ENCODE measurements at regions not wholly inside any gene's neighbourhood (a gene's known extent, or its start where the extent isn't known, plus 50 kb on each side); places are given as distances from the start of the nearest gene placed in this dataset.

DNA sequence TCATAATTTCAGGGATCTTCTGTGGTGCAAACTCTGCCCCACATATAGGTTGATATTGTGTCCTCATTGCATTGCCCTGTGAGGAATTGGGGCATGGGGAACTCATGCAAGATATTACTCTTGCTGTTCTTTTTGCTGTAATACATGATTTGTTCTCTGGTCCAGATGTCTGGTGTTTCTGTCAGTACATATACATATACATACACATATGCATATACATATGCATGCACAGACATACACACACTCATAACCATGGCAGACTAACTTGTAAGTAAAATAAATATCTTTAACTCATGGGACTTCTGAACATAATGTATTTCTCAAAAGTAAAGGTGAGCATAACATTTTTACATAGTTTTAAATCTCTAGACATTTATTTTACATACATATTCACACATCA, 438.3 kb downstream of the CD109 start:
- H3K4me3 ChIP-seq (ENCODE audit: low read depth, low read length) = no peak overlapping the region
- DNase-seq (ENCODE audit: low read depth) = no peak
- TF ChIP-seq, protein P1, sequence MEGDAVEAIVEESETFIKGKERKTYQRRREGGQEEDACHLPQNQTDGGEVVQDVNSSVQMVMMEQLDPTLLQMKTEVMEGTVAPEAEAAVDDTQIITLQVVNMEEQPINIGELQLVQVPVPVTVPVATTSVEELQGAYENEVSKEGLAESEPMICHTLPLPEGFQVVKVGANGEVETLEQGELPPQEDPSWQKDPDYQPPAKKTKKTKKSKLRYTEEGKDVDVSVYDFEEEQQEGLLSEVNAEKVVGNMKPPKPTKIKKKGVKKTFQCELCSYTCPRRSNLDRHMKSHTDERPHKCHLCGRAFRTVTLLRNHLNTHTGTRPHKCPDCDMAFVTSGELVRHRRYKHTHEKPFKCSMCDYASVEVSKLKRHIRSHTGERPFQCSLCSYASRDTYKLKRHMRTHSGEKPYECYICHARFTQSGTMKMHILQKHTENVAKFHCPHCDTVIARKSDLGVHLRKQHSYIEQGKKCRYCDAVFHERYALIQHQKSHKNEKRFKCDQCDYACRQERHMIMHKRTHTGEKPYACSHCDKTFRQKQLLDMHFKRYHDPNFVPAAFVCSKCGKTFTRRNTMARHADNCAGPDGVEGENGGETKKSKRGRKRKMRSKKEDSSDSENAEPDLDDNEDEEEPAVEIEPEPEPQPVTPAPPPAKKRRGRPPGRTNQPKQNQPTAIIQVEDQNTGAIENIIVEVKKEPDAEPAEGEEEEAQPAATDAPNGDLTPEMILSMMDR (IDR thresholded peaks at IDR 0.05; ENCODE audit: insufficient read depth, low read depth, low read length) = no peak

DNA sequence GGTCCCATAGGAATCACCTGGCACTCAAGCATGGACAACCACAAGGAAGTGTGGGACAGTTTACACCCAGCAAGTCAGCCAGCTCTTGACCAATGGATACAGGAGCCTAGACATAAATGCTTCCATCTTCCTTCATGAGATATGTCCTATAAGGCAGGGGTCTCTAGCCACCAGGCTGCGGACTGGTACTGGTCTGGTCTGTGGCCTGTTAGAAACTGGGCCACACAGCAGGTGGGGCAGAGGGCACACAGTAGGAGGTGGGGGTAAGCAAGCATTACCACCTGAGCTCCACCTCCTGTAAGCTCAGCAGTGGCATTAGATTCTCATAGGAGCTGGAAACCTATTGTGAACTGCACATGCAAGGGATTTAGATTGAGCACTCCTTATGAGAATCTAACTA, 437.1 kb downstream of the CD109 start:
- H3K4me3 ChIP-seq (ENCODE audit: low read depth, low read length) = no peak overlapping the region
- no peak for DNase-seq (ENCODE audit: low read depth)
- TF ChIP-seq, protein P1 (IDR thresholded peaks at IDR 0.05; ENCODE audit: insufficient read depth, low read depth, low read length) = no peak

DNA sequence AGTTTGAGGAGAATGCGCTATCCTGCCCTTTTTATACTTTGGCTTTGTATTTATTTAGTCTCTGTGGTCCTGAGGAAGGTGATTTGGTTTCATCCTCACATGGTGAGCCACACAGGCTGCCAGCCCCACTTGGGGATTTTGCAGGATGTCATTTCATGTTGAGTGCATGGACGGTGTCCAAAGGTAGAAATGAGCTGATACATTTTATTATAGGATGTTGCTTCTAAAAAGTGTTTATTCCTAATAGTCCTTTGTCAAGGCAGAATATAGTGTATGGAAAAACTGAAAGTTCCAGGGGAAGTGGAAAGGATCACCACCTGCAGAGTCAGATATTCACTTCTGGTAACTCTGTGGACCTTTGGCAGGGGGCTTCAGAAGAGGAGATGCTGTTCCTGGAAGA, 434.6 kb downstream of the CD109 start:
- no peak for DNase-seq (ENCODE audit: low read depth)
- TF ChIP-seq, protein P1 (IDR thresholded peaks at IDR 0.05; ENCODE audit: insufficient read depth, low read depth, low read length) = no peak
- H3K4me3 ChIP-seq (ENCODE audit: low read depth, low read length) = no peak overlapping the region

DNA sequence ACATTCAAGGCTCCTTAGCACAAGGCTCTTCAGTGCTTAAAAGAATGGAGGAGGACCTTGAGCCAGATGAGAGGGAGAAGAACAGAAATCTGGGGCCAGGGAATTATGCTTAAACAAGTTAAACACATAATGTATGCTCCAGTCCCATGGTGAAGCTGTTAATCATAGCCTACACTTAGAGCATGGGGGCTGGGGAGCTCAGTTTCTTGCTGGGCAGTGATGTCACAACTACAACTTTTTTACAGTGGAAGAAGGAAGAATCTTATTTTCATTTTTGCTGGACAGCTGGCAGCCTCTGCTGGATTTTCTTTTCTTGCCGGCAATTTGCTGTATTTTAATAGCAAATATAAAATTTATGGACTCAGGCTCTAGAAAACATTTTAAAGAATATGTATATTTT, 432.5 kb downstream of the CD109 start:
- peak; percentile 33 for DNase-seq (ENCODE audit: low read depth)
- H3K4me3 ChIP-seq (ENCODE audit: low read depth, low read length) = no peak overlapping the region
- TF ChIP-seq, protein P1 (IDR thresholded peaks at IDR 0.05; ENCODE audit: insufficient read depth, low read depth, low read length) = no peak

- DNase-seq (ENCODE audit: low read depth) = no peak
- no peak overlapping the region for H3K4me3 ChIP-seq (ENCODE audit: low read depth, low read length)
- TF ChIP-seq, protein P1 (IDR thresholded peaks at IDR 0.05; ENCODE audit: insufficient read depth, low read depth, low read length) = no peak
Observed at GRCh38 chr6:74117113-74117512, 421.1 kb downstream of the CD109 start.

DNA sequence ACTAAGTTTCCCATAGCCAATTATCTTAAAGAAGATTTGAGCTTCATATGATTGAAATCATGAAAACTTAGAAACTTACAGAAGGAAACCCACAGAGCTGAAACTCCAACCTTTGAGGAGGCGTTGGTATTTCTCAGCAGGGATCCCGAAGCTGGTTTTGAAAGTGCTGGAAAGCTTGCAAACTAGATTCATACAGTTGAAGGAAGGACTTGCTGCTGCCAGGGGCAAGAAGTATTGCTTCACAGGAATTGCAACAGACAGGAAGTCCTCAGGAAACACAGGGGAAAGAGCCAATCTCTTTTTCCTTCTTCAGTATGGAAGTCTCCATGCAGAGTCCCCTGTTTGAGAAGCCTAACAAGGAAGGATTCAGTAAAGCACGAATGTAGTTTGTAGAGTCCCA, 419.7 kb downstream of the CD109 start:
- TF ChIP-seq, protein P1 (IDR thresholded peaks at IDR 0.05; ENCODE audit: insufficient read depth, low read depth, low read length) = no peak
- peak; percentile 16 for DNase-seq (ENCODE audit: low read depth)
- no peak overlapping the region for H3K4me3 ChIP-seq (ENCODE audit: low read depth, low read length)

- TF ChIP-seq, protein P1 (IDR thresholded peaks at IDR 0.05; ENCODE audit: insufficient read depth, low read depth, low read length) = no peak
- no peak for DNase-seq (ENCODE audit: low read depth)
- no peak overlapping the region for H3K4me3 ChIP-seq (ENCODE audit: low read depth, low read length)
Observed at GRCh38 chr6:74114428-74114827, 418.4 kb downstream of the CD109 start.

Measured in fibroblast of villous mesenchyme (primary cell).